GM21381 (cell line): ENCODE measurements at regions not wholly inside any gene's neighbourhood (a gene's known extent, or its start where the extent isn't known, plus 50 kb on each side); places are given as distances from the start of the nearest gene placed in this dataset.
"Not testable (repeated sequence)": the region's sequence is repeated elsewhere in the genome, so short reads cannot be mapped to it uniquely, and the experiment has no call there.

ENCODE experiments used
- ATAC-seq: cut with Tn5 transposase; IDR thresholded peaks from one replicate; pipeline ENCODE4 v1.9.1; 2021; ENCODE audit warnings: mild to moderate bottlenecking, moderate library complexity; ENCODE audit not compliant: unreplicated experiment

GRCh38 chr12:4193821-4194220 lies 79.7 kb upstream of the CCND2 start:
- ATAC-seq: no peak

DNA sequence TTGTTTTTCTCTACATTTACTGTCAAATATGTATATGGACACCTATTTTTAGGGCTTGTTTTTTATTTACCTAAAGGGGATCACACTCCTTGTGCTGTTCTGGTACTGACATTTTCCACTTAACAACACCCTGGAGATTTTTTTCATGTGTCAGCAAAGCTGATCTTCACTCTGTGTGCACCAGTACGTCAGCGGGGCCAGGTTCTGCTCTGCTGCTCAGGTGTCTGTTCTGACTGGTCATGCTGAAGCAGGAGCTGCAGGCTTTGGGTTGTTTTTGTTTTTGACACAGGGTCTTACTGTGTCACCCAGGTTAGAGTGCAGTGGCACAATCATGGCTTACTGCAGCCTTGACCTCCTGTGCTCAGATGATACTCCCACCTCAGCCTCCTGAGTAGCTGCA lies 81.9 kb upstream of the CCND2 start:
- no peak for ATAC-seq

- no peak for ATAC-seq
These were observed 82.4 kb upstream of the CCND2 start for GRCh38 chr12:4191149-4191548.

- ATAC-seq: no peak
These were observed 83.0 kb upstream of the CCND2 start for GRCh38 chr12:4190366-4191063.

GRCh38 chr12:4189721-4190120 lies 83.8 kb upstream of the CCND2 start:
- no peak for ATAC-seq

GRCh38 chr12:4187916-4188315 lies 85.6 kb upstream of the CCND2 start:
- no peak for ATAC-seq

GRCh38 chr12:4187315-4187714 lies 86.2 kb upstream of the CCND2 start:
- ATAC-seq: not testable (repeated sequence)

DNA sequence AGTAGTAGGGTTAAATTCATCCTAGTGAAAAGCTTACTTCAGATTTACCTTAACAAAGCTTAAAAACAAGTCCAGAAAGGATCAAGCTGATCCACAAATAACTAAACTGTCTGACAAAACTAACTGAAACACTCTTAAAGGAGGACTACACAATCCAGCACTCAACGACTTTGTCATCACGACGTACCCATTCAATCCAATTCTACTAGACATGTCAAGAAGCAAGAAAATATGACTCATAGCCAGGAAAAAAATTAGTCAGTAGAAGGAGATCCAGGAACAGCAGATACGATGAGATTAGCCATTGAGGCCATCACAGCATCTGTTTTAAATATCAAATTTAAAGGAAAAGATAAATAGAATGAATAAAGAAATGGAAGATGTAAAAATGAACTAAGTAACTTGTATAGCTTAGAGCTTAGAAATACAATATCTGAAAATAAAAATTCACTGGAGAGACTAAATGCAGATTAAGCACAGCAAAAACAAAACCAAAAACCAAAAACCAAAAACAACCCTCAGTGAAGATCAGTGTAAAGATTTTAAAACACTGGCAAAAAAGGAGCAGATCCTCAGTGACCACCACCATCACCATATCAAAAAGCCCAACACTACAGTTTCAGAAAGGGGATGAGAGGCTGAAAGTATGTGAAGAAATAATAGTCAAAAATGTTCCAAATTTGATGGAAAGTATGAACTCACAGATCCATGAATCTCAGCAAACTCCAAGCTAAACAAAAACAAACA lies 95.0 kb upstream of the CCND2 start:
- no peak for ATAC-seq

DNA sequence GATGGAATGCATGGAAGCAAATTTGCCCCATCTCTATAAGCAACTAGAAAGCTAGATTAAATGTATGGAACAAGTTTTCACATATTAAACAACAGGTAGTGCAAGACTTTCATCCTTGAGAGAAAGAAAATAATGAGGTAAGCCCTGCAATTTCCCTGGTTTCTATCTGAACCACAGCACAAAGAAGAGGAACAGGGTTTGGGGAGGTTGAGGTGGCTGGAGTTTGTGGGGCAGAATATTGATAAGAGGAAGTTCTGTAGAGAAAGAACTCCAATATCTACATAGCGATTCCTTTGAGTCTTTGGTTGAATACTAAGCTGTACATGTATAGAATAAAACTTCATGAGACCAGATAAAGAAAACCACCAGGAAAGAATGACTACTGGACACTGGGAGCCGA lies 96.3 kb upstream of the CCND2 start:
- ATAC-seq: no peak

- ATAC-seq: no peak
These were observed 97.4 kb upstream of the CCND2 start for GRCh38 chr12:4176168-4176567.

DNA sequence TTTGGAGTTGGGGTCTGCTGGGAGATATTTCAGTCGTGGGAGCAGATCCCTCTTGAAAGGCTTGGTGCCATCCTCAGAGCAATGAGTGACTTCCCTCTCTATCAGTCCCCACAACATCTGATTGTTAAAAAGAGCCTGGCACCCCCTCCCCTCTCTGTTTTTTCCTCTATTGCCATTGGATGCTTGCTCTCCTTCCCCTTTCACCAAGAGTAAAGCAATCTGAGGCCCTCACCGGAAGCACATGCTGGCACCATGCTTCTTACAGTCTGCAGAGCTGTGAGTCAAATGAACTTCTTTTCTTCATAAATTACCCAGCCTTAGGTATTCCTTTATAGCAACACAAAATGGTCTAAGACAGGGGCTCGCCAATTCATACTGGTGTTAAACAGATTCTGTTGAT lies 99.1 kb upstream of the CCND2 start:
- no peak for ATAC-seq

- no peak for ATAC-seq
These were observed 100.6 kb upstream of the CCND2 start for GRCh38 chr12:4172999-4173398.

GRCh38 chr12:4171742-4172141 lies 101.8 kb upstream of the CCND2 start:
- no peak for ATAC-seq

DNA sequence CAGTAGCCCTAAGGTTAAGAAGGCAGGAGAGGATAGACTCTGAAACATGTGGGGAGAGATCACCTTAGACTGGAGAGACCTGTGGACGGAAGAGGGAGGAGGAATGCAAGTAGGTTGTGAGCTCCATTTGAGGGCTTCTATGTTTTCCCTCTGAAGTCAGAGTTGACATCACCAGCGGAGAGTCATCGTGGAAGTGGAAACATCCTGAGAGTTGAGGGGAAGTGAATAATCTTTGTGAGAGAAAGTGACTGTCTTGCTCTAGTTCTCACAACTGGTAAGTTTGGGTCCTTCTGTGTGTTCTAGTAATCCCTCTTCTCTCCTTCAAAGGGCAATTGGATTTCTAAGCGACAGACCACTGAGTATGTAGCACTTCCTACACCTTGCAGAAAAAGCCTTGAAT lies 103.6 kb upstream of the CCND2 start:
- no peak for ATAC-seq

- ATAC-seq: no peak
These were observed 104.0 kb upstream of the CCND2 start for GRCh38 chr12:4169531-4169930.

DNA sequence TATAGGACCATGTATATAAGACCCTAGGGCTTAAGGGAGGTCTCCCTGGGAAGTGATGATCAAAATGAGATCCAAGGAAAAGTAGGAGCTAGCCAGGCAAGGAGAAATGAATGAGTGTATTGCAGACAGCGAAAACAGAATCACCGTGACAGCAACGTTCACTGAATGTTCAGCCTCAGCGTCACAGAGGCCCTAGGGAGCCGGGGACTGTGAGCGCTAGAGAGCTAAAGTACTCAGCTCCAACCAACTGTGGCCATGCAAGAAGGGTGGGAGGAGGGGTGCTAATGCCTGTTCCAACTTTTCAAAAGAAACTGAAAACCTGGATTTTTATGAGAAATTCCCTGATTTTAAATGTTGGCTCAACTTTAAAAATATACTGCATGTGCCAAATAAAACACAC lies 105.5 kb upstream of the CCND2 start:
- no peak for ATAC-seq

DNA sequence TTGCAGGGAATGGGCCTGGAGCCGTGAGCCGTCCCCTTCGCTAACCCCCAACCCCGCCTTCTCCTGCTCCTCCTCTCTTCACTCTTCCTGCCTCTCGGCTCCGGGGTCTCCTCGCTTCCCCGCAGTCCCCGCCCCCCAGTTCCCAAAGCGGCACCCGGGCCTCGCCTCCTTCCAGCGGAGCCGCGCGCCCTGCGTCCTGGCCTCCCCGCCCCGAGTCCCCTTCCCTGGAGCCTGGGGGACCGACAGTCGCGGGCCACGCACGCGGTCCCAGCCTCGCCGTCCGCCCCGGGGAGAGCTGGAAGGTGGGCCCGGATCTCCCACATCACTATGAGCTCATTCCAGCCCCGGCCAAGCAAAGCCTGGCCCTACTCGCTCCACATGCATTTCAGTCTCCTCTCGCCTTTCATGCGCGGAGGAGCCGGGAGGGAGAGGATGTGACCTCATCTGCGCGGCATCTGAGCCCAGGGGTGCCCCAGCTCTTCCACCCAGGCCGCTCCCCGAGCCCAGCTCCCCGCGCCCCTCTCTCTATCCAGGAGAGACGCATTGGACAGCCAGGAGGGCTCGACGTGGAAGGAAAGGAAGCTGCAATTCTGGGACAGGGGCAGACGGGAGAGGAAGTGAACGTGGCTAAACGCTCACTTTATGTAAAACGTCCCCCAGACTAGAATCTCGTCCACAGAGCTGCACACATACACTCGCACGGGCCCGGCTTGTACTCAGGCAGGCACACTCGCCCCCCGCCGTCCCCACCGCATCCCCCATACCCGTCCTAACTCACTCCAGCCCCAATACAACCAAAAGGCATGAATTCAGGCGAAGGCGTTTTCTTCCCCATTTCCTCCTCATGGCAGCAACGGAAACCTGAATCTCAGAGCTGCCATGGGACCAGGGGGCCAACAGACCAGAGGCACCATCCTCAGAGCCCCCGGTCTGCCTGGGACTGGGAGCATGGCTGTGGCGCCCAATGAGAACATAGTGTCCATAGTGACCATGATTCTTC lies 108.7 kb upstream of the CCND2 start:
- no peak for ATAC-seq

DNA sequence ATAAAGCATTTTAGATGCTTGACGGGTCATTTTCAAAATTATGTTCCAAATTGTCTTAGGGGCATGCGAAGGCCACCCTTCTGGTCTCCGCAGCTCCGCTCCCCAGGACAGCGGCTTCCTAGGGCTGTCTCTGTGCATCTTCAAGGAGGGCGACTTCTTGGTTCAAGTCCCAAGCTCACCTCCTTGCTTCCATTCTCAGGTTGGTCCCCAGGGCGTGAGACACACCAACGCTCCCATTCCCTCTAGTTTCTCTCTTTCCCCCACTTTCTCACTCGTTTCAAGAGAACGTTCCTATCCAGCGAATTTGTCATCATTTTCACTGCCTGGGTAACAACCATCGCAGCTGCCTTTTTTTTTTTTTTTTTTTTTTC lies 109.4 kb upstream of the CCND2 start:
- ATAC-seq: no peak

- no peak for ATAC-seq
These were observed 111.8 kb upstream of the CCND2 start for GRCh38 chr12:4161718-4162117.

DNA sequence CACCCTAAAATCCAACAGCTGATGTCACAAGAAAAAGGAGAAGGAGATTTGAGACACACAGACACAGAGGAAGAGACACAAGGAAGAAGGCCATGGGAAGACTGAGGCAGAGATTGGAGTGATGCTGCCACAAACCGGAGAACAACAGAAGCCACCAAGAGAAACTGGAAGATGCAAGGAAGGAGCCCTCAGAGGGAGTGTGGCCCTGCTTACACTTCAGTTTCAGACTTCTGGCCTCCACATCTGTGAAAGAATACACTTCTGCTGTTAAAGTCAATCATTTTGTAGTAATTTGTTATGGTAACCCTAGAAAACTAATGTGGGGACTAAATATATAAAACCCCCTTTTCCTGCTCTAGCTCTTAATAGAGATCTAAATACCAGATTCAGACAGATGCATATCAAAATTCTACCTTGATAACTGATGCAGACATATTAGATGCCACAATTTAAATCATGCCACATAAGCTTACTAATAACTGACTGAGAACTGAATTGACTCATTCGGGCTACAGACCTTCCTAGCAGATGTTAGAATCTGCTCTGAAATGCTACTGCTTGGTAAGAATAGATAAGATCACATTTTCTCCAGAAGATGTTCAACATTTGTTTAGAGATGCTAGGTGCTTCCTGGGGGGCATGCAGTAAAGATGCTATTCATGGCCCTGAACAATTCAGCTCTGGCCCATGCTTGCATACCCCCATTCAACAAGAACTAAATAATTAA lies 113.1 kb upstream of the CCND2 start:
- ATAC-seq: no peak

- ATAC-seq: no peak
These were observed 113.7 kb upstream of the CCND2 start for GRCh38 chr12:4159851-4160250.
